ENCODE measurements at regions not wholly inside any gene's neighbourhood (a gene's known extent, or its start where the extent isn't known, plus 50 kb on each side); places are given as distances from the start of the nearest gene placed in this dataset.

- TF ChIP-seq CHD7 (IDR thresholded peaks at IDR 0.05; ENCODE audit: insufficient replicate concordance, low read length) (no peak), SP2 (IDR thresholded peaks at IDR 0.05; ENCODE audit: low read length) (no peak), CBX5 (IDR thresholded peaks at IDR 0.05; ENCODE audit: low read depth, low read length) (no peak), GABPA (IDR thresholded peaks at IDR 0.05; ENCODE audit: borderline replicate concordance, insufficient read depth, low read length) (no peak), JUN (IDR thresholded peaks at IDR 0.05; ENCODE audit: low read depth, low read length) (no peak), SRF (IDR thresholded peaks at IDR 0.05; ENCODE audit: low read depth, low read length) (no peak), MAX (IDR thresholded peaks at IDR 0.05) (no peak), RXRA (IDR thresholded peaks at IDR 0.05; ENCODE audit: insufficient read depth, low read depth, low read length) (no peak), CEBPB (IDR thresholded peaks at IDR 0.05; ENCODE audit: low read depth, low read length) (no peak), NANOG (IDR thresholded peaks at IDR 0.05; ENCODE audit: insufficient read depth, low read depth, low read length, poor library complexity, severe bottlenecking) (no peak)
These were observed 93.1 kb upstream of the NCKAP5 start (continued) for GRCh38 chr2:133661392-133661791.

Data from H1 (cell line).